ENCODE measurements at regions not wholly inside any gene's neighbourhood (a gene's known extent, or its start where the extent isn't known, plus 50 kb on each side); places are given as distances from the start of the nearest gene placed in this dataset.

DNA sequence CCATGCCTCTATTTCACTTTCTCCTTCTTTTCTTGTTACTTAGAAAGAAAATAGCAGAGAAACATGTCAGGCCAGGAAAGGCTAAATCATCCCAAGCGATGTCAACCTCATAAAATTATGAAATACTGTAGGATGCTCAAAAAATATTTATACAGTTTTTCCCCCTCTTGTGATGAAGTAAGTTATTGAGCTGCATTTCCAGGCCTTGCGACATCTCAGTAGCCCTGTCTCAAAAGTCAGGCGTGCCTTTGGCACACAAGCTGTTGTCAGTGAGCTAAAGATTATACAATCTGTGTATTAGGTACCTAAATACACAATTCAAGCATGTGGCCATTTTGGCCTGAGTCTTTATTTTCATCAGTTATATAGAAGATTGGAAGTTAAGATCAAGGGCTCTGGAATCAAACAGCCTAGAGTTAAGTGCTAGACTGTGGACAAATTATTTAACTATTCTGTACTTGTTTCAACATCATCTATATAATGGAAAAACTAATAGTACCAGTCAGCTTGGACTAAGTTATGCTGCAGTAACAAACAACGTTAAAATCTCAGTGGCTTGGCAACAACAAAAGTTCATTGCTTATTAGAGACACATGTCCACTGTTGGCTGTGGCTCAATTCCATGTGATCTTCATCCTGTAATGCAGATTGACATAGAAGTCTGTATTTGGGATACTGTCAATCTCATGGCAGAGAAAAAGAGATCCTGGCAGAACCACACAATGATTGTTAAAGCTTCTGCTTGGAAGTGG is 406.4 kb upstream of the PROK2 start:
- no peak for DNase-seq (ENCODE audit: low spot score in 2 of 2, unreplicated experiment in 2 of 2)
- Mint-ChIP-seq H3K4me1 (no peaks in the 10 kb centered on the region), H3K27ac (no peak overlapping the region), H3K4me3 (no peak overlapping the region), H3K36me3 (no peaks in the 10 kb centered on the region), H3K27me3 (ENCODE audit: low read depth) (peaks cover 4% of the 10 kb centered on the region), H3K9me3 (peaks cover 14% of the 10 kb centered on the region)
- TF ChIP-seq CTCF (IDR thresholded peaks at IDR 0.05; ENCODE audit: unreplicated experiment) = no peak

DNA sequence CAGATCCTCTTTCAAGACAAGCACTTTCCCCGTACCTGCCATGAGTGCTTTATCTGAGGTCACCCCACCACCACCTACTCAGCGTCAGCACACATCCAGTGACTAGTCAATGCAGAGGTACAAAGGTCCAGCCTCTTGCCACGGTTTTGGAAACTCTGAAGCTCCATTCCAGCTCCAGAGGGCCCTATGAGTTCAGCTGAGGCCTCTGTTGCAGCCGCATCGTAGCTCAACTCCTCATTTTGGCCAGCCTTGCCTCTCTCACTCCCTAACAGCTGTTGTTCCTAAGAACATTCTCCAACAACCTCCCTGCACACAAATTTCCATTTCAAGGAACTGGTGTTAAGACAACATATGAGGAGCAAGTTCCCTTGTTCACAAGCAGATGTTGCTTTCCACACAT is 405.1 kb upstream of the PROK2 start:
- H3K4me1 Mint-ChIP-seq = no peaks in the 10 kb centered on the region
- H3K27me3 Mint-ChIP-seq (ENCODE audit: low read depth) = peaks cover 4% of the 10 kb centered on the region
- TF ChIP-seq CTCF (IDR thresholded peaks at IDR 0.05; ENCODE audit: unreplicated experiment) = no peak
- H3K27ac Mint-ChIP-seq = no peak overlapping the region
- peaks cover 14% of the 10 kb centered on the region for H3K9me3 Mint-ChIP-seq
- DNase-seq (ENCODE audit: low spot score in 2 of 2, unreplicated experiment in 2 of 2) = no peak
- no peaks in the 10 kb centered on the region for H3K36me3 Mint-ChIP-seq
- no peak overlapping the region for H3K4me3 Mint-ChIP-seq

- peaks cover 14% of the 10 kb centered on the region for H3K9me3 Mint-ChIP-seq
- no peaks in the 10 kb centered on the region for H3K36me3 Mint-ChIP-seq
- no peaks in the 10 kb centered on the region for H3K4me1 Mint-ChIP-seq
- no peak for TF ChIP-seq CTCF (IDR thresholded peaks at IDR 0.05; ENCODE audit: unreplicated experiment)
- no peak for DNase-seq (ENCODE audit: low spot score in 2 of 2, unreplicated experiment in 2 of 2)
- H3K4me3 Mint-ChIP-seq = no peak overlapping the region
- no peak overlapping the region for H3K27ac Mint-ChIP-seq
- H3K27me3 Mint-ChIP-seq (ENCODE audit: low read depth) = peaks cover 6% of the 10 kb centered on the region
These were observed 404.4 kb upstream of the PROK2 start for GRCh38 chr3:72189339-72189738.

DNA sequence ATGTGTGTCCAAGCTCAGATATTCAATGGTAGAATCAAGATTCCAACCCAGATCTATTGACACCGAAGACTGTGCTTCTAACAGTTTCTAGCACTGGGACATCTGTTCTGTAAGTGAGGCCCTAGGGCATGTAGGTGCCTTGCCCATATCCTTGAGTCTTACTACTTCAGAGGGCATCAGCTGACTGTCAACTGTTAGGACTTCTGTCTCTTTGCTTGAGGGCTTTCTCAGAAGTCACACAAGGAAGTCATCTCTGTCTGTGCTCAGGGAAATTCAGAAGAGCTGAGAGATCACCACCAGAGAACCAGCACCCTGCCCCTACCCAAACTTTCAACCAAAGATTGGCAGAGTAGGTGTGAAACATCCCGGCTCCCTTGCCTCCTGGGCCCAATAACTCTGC is 403.6 kb upstream of the PROK2 start:
- H3K27ac Mint-ChIP-seq = no peak overlapping the region
- H3K4me1 Mint-ChIP-seq = no peaks in the 10 kb centered on the region
- no peak overlapping the region for H3K4me3 Mint-ChIP-seq
- no peak for DNase-seq (ENCODE audit: low spot score in 2 of 2, unreplicated experiment in 2 of 2)
- H3K27me3 Mint-ChIP-seq (ENCODE audit: low read depth) = peaks cover 6% of the 10 kb centered on the region
- no peaks in the 10 kb centered on the region for H3K36me3 Mint-ChIP-seq
- TF ChIP-seq CTCF (IDR thresholded peaks at IDR 0.05; ENCODE audit: unreplicated experiment) = no peak
- H3K9me3 Mint-ChIP-seq = peaks cover 14% of the 10 kb centered on the region

GRCh38 chr3:72187131-72187530 is 402.2 kb upstream of the PROK2 start:
- peaks cover 7% of the 10 kb centered on the region for H3K9me3 Mint-ChIP-seq

More at GRCh38 chr3:72187131-72187530, 402.2 kb upstream of the PROK2 start:
- Mint-ChIP-seq H3K27me3 (ENCODE audit: low read depth) (peaks cover 13% of the 10 kb centered on the region), H3K36me3 (no peaks in the 10 kb centered on the region), H3K4me1 (no peaks in the 10 kb centered on the region), H3K27ac (no peak overlapping the region), H3K4me3 (no peak overlapping the region)
- TF ChIP-seq CTCF (IDR thresholded peaks at IDR 0.05; ENCODE audit: unreplicated experiment) = no peak
- DNase-seq (ENCODE audit: low spot score in 2 of 2, unreplicated experiment in 2 of 2) = no peak
